Testis (tissue), 2 donors: ENCODE measurements at regions not wholly inside any gene's neighbourhood (a gene's known extent, or its start where the extent isn't known, plus 50 kb on each side); places are given as distances from the start of the nearest gene placed in this dataset.

ENCODE experiments used
- POLR2A ChIP-seq: fragments of 450-650 bp; IDR thresholded peaks from one replicate; pipeline ENCODE4 v1.6.1; 2017; ENCODE audit warnings: antibody characterized with exemption, mild to moderate bottlenecking, moderate library complexity
- TF ChIP-seq, protein P1 (sequence below), 3 experiments: fragments of 450-650 bp in 2 of 3; fragments of 200-600 bp in 1 of 3; sonication (generic) in 1 of 3; IDR thresholded peaks; one replicate each; pipeline ENCODE4 v1.5.1; 2016 to 2019; ENCODE audit warnings: antibody characterized with exemption in 3 of 3, mild to moderate bottlenecking in 2 of 3, moderate library complexity in 1 of 3

DNA sequence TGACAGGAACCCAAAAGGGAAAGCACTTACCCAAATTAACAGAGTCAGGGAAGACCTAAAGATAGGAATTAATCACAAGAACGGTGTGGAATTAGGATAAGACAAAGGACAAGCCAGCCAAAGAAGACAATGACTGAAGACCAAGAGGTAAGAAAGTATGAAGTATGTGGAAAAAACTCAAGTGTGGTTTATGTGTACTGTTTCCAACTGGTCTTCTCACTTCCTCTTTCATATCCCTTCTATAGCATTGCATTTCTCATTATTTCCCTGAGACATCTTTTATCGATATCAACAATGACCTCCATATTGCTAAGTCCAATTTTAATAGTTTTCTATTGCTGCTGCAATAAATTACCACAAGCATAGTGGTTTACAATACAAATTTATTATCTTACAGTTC lies 313.5 kb upstream of the SLC39A10 start:
- TF ChIP-seq, protein P1, sequence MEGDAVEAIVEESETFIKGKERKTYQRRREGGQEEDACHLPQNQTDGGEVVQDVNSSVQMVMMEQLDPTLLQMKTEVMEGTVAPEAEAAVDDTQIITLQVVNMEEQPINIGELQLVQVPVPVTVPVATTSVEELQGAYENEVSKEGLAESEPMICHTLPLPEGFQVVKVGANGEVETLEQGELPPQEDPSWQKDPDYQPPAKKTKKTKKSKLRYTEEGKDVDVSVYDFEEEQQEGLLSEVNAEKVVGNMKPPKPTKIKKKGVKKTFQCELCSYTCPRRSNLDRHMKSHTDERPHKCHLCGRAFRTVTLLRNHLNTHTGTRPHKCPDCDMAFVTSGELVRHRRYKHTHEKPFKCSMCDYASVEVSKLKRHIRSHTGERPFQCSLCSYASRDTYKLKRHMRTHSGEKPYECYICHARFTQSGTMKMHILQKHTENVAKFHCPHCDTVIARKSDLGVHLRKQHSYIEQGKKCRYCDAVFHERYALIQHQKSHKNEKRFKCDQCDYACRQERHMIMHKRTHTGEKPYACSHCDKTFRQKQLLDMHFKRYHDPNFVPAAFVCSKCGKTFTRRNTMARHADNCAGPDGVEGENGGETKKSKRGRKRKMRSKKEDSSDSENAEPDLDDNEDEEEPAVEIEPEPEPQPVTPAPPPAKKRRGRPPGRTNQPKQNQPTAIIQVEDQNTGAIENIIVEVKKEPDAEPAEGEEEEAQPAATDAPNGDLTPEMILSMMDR (IDR thresholded peaks at IDR 0.05) = no peak
- TF ChIP-seq POLR2A = no peak
